ENCODE measurements at regions not wholly inside any gene's neighbourhood (a gene's known extent, or its start where the extent isn't known, plus 50 kb on each side); places are given as distances from the start of the nearest gene placed in this dataset.

DNA sequence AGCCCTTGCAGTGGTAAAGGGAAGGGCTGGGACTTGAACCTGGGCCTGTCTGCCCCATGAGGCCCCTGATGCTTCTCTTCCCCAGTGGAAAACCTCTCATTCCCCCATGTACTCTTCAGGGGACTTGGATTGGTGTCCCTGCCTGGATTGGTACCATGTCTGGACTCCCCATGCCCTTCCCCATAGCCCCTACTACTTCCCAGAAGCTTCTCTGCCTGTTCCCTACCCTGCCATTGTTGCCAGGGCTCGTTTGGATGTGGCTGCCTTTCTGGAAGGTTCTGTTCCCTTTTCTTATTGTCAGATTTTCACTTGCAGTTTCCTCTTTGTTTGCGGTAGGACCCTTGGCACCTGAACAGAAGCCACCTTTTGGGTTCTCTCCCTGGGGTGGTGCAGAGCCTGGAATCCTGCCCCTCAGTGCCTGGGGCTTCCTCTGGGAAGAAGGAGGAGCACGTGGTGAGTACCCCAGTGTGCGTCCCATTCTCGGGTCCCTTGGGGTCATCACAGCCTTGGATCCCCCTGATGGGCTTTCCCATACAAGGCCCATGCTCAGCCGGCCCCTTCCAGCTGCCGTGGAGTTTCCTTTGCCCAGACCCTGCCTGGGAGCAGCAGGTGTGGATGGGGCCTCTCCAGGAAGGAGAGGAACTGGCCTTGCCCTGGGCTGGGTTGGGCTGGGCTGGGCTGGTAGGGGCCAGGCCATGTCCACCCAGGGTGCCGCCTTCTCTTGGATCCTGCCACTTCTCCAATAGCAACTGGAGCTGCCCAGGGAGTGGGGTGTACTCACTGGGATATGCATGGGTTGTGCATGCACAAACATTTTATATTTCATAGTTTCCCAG lies 281.1 kb downstream of the PTPRU start:
- DNase-seq (ENCODE audit: low spot score, unreplicated experiment): no peak
- TF ChIP-seq, protein P1, sequence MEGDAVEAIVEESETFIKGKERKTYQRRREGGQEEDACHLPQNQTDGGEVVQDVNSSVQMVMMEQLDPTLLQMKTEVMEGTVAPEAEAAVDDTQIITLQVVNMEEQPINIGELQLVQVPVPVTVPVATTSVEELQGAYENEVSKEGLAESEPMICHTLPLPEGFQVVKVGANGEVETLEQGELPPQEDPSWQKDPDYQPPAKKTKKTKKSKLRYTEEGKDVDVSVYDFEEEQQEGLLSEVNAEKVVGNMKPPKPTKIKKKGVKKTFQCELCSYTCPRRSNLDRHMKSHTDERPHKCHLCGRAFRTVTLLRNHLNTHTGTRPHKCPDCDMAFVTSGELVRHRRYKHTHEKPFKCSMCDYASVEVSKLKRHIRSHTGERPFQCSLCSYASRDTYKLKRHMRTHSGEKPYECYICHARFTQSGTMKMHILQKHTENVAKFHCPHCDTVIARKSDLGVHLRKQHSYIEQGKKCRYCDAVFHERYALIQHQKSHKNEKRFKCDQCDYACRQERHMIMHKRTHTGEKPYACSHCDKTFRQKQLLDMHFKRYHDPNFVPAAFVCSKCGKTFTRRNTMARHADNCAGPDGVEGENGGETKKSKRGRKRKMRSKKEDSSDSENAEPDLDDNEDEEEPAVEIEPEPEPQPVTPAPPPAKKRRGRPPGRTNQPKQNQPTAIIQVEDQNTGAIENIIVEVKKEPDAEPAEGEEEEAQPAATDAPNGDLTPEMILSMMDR (IDR thresholded peaks at IDR 0.05; ENCODE audit: unreplicated experiment): no peak
- H3K36me3 Mint-ChIP-seq (ENCODE audit: insufficient read depth): no peaks in the 10 kb centered on the region
- H3K4me1 Mint-ChIP-seq (ENCODE audit: low read depth): peaks cover 4% of the 10 kb centered on the region
- H3K27me3 Mint-ChIP-seq: peaks cover 7% of the 10 kb centered on the region
- no peak overlapping the region for H3K27ac Mint-ChIP-seq
- H3K4me3 Mint-ChIP-seq (ENCODE audit: low read depth): no peak overlapping the region
- no peaks in the 10 kb centered on the region for H3K9me3 Mint-ChIP-seq (ENCODE audit: low read depth)

- Mint-ChIP-seq H3K9me3 (ENCODE audit: low read depth) (peaks cover 3% of the 10 kb centered on the region), H3K27me3 (peaks cover 7% of the 10 kb centered on the region), H3K36me3 (ENCODE audit: insufficient read depth) (no peaks in the 10 kb centered on the region), H3K27ac (no peak overlapping the region), H3K4me1 (ENCODE audit: low read depth) (peaks cover 4% of the 10 kb centered on the region), H3K4me3 (ENCODE audit: low read depth) (no peak overlapping the region)
- DNase-seq (ENCODE audit: low spot score, unreplicated experiment): no peak
- TF ChIP-seq, protein P1 (IDR thresholded peaks at IDR 0.05; ENCODE audit: unreplicated experiment): no peak
Measured at GRCh38 chr1:29516063-29516820, 279.9 kb downstream of the PTPRU start.

GRCh38 chr1:29515170-29515955 lies 279.0 kb downstream of the PTPRU start:
- no peaks in the 10 kb centered on the region for H3K36me3 Mint-ChIP-seq (ENCODE audit: insufficient read depth)
- peaks cover 7% of the 10 kb centered on the region for H3K27me3 Mint-ChIP-seq

DNA sequence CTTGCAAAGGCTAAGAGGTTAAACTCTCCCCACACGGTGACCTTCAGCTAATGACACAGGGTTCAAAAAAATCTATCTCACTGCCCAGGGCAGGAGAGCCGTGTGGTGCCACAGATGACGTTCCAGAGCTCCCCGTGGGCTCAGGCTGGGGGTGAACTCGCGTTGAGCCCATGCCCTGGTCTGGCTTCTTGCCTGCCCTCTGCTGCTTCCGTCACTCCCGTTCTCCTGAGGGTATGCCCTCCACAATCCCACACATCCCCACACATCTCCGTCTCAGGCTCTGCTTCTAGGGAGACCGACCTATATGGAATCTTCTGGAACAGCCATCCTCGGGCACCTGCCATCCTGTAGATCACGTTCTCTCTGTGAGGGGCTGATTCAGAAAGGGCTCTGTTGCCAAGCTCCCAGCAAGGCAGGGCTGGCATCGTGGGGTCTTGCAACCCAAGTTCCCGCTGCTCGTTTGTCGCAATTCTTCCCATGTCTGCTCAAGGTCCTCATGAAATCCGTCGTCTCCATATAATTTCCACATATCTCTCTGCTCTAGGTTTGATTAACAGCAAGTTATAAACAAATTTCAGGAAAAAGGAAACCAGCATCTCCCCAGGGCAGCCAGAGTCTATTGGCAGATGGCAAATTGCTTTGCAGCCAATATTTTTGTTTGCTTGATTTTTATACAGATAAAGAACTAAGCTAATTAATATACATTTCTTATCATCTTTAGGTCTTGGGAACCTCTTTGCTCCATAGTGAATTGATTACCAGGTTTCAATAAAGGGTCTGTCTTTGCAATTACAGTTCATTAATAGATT lies 278.2 kb downstream of the PTPRU start:
- TF ChIP-seq, protein P1 (IDR thresholded peaks at IDR 0.05; ENCODE audit: unreplicated experiment): no peak
- Mint-ChIP-seq H3K4me1 (ENCODE audit: low read depth) (peaks cover 2% of the 10 kb centered on the region), H3K27ac (no peak overlapping the region), H3K4me3 (ENCODE audit: low read depth) (no peak overlapping the region), H3K36me3 (ENCODE audit: insufficient read depth) (no peaks in the 10 kb centered on the region), H3K27me3 (peaks cover 3% of the 10 kb centered on the region), H3K9me3 (ENCODE audit: low read depth) (peaks cover 3% of the 10 kb centered on the region)
- DNase-seq (ENCODE audit: low spot score, unreplicated experiment): no peak

More at GRCh38 chr1:29515170-29515955, 279.0 kb downstream of the PTPRU start:
- Mint-ChIP-seq H3K9me3 (ENCODE audit: low read depth) (peaks cover 3% of the 10 kb centered on the region), H3K4me1 (ENCODE audit: low read depth) (peaks cover 2% of the 10 kb centered on the region), H3K27ac (no peak overlapping the region), H3K4me3 (ENCODE audit: low read depth) (no peak overlapping the region)
- TF ChIP-seq, protein P1 (IDR thresholded peaks at IDR 0.05; ENCODE audit: unreplicated experiment): no peak
- DNase-seq (ENCODE audit: low spot score, unreplicated experiment): no peak

All from progenitor cell of endocrine pancreas (in vitro differentiated cells).